NB4 (cell line): ENCODE measurements at regions not wholly inside any gene's neighbourhood (a gene's known extent, or its start where the extent isn't known, plus 50 kb on each side); places are given as distances from the start of the nearest gene placed in this dataset.
"Not testable (repeated sequence)": the region's sequence is repeated elsewhere in the genome, so short reads cannot be mapped to it uniquely, and the experiment has no call there.

ENCODE experiments used
- DNase-seq: peaks from one replicate; pipeline ENCODE4 v3.0.0; 2010; ENCODE audit warnings: low read depth
- H3K4me3 ChIP-seq: one replicate; pipeline ENCODE4 v1.5.1; 2011; ENCODE audit warnings: mild to moderate bottlenecking, low read depth, low read length, moderate library complexity
- CTCF ChIP-seq: IDR thresholded peaks from one replicate; pipeline ENCODE4 v1.5.1; 2012; ENCODE audit warnings: low read depth, low read length
- MAX ChIP-seq: IDR thresholded peaks from 2 replicates; pipeline ENCODE4 v1.6.1; 2011; ENCODE audit warnings: low read depth, low read length
- MYC ChIP-seq: IDR thresholded peaks from 2 replicates; pipeline ENCODE4 v1.6.1; 2011; ENCODE audit warnings: low read depth, low read length
- POLR2A ChIP-seq: IDR thresholded peaks from 2 replicates; pipeline ENCODE4 v1.6.1; 2011; ENCODE audit warnings: mild to moderate bottlenecking; ENCODE audit not compliant: insufficient read length; ENCODE audit errors: extremely low read depth

- H3K4me3 ChIP-seq = no peak overlapping the region
- no peak for DNase-seq
- TF ChIP-seq CTCF = no peak
- TF ChIP-seq MAX = no peak
- no peak for TF ChIP-seq MYC
- TF ChIP-seq POLR2A = no peak
Observed at GRCh38 chr7:119936836-119937235, 336.1 kb upstream of the KCND2 start.

GRCh38 chr7:119937745-119938144, 335.2 kb upstream of the KCND2 start:
- DNase-seq = no peak
- no peak overlapping the region for H3K4me3 ChIP-seq
- TF ChIP-seq MYC (no peak), POLR2A (no peak), CTCF (no peak), MAX (no peak)

GRCh38 chr7:119943942-119944600, 328.9 kb upstream of the KCND2 start:
- TF ChIP-seq POLR2A (no peak), MAX (no peak), CTCF (no peak), MYC (no peak)
- no peak for DNase-seq
- no peak overlapping the region for H3K4me3 ChIP-seq

GRCh38 chr7:119944601-119944972, 328.4 kb upstream of the KCND2 start:
- DNase-seq = no peak
- TF ChIP-seq CTCF (no peak), MAX (no peak)
- H3K4me3 ChIP-seq = no peak overlapping the region

GRCh38 chr7:119945822-119946221, 327.2 kb upstream of the KCND2 start:
- TF ChIP-seq MYC (no peak), CTCF (no peak), POLR2A (no peak), MAX (no peak)
- DNase-seq = no peak
- no peak overlapping the region for H3K4me3 ChIP-seq

GRCh38 chr7:119949053-119949452, 323.9 kb upstream of the KCND2 start:
- DNase-seq = no peak
- TF ChIP-seq MYC (no peak), CTCF (no peak), MAX (no peak), POLR2A (no peak)
- no peak overlapping the region for H3K4me3 ChIP-seq

- not testable (repeated sequence) for DNase-seq
Observed at GRCh38 chr7:119950390-119951041, 322.5 kb upstream of the KCND2 start.

GRCh38 chr7:119951614-119952013, 321.4 kb upstream of the KCND2 start:
- DNase-seq, H3K4me3 ChIP-seq: not testable (repeated sequence)

More at GRCh38 chr7:119950390-119951041, 322.5 kb upstream of the KCND2 start:
- not testable (repeated sequence) for H3K4me3 ChIP-seq
